ENCODE measurements at regions not wholly inside any gene's neighbourhood (a gene's known extent, or its start where the extent isn't known, plus 50 kb on each side); places are given as distances from the start of the nearest gene placed in this dataset.

GRCh38 chr3:72145506-72146380 is 360.8 kb upstream of the PROK2 start:
- DNase-seq: no peak

DNA sequence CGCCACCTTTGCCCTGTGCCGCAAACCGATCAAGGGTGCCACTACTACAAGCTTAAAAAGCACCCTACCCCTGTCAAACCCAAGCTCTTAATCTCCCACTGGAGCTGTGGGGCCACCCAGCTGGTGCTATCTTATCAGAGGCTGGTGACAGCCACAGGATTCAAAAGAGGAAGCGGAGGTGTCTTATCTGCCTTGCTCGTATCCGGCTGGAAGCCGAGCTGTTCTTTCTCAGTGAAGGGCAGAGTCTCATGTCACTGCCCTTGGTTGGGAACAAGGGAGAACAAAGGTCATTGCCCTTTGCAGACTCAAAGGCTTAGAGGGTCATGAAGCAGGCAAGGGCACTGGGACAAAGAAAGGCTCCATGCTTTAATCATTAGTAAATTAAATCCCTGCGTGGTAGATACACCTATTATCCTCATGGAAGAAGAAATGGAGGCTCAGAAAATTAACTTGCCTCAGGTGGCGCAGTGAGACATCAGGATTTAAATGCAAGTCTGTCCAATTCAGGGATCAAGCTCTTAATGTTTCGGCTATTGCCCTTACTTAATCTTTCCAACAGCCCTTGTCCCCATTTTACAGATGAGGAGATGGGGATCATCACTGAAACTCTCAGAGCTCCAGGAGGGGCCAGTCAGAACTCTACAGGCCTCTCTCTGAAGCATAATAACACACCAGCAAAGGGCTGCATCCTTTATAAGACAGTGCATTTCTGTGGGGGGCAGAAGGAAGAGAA is 360.0 kb upstream of the PROK2 start:
- no peak for DNase-seq

DNA sequence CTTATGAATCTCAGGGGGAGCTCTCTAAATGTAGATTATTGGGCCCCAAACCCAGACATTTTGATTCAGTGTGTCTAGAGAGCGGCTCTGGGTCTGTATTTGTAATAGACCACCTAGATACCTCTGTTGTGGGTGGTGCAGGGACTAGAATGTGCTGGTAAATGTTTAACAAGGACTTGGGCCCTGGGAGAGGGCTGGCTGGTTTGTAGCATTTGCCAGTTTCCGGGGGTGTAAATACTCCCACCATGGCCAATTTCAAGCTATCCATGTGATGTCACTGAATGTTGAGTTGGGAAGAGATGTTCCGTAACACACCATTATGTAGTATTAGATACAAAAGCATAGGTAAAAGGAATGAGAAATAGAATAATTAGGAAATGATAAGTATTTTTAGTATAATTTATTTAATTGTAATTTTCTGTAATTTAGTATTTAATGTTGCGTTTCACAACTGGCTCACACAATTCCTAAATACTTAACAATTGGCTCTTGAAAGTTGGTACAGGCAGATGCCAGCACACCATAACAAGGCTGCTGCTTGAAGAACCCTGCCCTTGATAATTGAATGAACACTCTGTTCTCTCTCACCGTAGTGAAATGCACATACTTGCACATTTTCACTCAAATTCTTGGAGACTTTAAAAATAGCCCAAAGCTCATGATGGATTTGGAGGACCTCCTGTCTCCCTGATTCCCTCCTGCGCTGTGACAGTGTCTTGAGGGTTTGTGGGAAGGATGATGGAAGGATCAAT is 359.2 kb upstream of the PROK2 start:
- DNase-seq: no peak

- DNase-seq: no peak
Observed at GRCh38 chr3:72143322-72143721, 358.4 kb upstream of the PROK2 start.

GRCh38 chr3:72142028-72142427 is 357.1 kb upstream of the PROK2 start:
- no peak for DNase-seq

GRCh38 chr3:72141264-72141663 is 356.3 kb upstream of the PROK2 start:
- no peak for DNase-seq

DNA sequence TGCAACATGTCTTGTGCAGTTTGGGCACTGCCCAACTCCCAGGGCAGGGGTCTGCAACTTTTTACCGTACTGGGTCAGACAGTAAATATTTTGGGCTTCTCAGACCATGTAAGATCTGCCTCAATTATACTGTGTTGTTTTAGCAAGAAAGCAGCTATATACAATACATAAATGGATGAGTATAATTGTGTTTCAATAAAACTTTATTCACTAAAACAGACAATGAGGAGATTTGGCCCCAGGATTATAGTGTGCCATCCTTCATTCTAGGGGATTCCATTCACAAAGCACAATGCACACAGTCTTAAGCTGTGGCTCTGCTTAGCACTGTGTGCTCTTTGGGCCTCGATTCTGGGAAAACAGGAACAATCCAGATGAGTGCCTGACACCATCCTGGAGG is 354.4 kb upstream of the PROK2 start:
- no peak for DNase-seq

- DNase-seq: no peak
Observed at GRCh38 chr3:72137865-72138861, 353.2 kb upstream of the PROK2 start.

DNA sequence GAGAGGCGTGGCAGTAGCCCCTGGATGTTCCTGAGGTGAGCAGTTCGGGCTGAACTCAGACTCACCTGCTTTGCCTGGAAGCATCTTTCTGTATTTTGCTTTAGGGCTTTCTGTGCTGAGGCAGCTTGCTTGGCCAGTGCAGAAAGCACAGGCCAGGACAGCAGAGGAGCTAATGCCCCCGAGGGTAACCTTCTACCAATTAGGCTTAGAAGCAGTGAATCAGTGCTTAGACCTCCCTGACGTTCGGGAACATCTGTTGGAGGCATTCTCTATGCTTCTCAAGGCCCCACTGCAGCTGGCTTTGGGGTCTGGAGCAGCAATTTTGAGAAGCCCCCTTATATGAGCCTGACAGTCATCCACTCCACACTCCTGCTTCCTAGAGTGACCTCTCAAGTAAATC is 350.7 kb upstream of the PROK2 start:
- no peak for DNase-seq

DNA sequence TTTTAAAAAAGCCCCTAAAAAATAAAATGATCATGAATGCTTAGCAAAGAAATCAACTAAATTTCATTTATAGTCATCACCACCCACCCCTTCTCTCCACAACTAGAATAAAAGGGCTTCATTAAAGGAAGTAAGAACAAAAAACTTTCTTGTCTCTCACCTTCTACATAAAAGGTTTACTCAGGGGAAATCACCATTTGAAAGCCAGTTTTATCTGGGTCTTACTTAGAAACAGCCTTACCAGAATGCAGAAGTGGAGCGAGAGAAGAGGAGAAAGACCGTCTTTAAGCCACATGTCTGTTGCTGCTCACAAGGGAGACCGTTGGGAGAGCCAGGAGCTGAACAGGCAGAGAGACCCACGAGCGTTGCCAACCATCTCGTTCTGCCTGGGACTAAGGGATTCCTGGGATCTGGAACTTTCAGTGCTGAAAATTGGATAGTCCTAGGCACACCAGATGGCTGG is 350.1 kb upstream of the PROK2 start:
- no peak for DNase-seq

- DNase-seq: no peak
Observed at GRCh38 chr3:72133329-72134011, 348.5 kb upstream of the PROK2 start.

DNA sequence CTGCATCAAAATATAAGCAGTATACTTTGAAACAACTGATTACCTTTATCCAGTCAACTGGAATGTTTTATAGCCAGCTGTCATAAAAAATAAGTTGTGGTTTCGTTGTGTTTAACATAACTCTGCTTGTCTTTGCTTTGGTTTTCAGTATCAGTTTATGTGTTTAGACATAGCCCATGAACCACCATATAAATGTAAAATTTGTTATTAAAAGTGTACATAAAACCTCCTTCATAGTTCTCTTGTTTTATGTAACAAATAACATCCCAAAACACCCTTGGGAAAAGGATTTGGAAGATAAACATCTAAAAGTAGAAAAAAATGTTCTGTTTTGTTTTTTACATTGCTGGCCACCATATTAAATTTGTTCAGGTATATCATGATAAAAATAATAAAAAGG is 347.0 kb upstream of the PROK2 start:
- no peak for DNase-seq

- DNase-seq: no peak
Observed at GRCh38 chr3:72130565-72130964, 345.6 kb upstream of the PROK2 start.

- DNase-seq: no peak
Observed at GRCh38 chr3:72129501-72130094, 344.6 kb upstream of the PROK2 start.

DNA sequence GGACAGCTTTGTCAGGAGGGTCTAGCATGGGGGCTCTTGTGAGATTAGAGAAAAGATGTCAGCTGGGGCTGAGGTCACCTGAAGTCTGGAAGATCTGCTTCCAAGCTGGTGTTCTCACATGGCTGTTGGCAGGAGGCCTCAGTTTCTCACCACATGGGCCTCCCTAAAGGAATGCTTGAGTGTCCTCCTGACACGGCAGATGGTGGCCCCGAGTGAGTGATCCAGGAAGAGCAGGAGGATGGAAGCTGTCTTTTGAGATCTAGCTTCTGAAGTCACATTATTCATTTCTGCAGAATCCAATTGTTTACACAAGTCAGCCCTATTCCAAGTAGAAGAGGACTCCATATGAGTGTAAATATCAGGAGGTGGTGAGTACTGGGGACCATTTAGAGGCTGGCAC is 344.0 kb upstream of the PROK2 start:
- no peak for DNase-seq

DNA sequence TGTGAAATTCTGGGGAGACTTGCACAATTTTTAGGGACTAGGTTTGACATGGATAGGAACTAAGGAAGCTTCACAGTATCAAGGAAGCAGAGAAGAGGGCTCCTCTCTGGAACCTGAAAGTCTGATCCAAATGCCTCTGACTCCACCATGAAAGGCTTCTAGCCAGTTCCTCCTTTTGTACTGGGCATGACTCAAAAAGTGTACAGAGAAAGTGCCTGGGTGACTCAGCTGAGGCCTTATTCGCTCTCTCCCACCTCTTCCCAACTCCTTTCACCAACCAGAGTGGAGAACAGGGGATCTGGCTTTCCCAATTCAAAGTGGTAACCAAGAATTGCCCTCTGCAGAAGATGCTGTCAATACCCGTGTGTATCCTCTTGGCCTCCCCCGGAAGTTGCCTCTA is 342.9 kb upstream of the PROK2 start:
- DNase-seq: no peak

GRCh38 chr3:72127224-72127612 is 342.3 kb upstream of the PROK2 start:
- DNase-seq: no peak

DNA sequence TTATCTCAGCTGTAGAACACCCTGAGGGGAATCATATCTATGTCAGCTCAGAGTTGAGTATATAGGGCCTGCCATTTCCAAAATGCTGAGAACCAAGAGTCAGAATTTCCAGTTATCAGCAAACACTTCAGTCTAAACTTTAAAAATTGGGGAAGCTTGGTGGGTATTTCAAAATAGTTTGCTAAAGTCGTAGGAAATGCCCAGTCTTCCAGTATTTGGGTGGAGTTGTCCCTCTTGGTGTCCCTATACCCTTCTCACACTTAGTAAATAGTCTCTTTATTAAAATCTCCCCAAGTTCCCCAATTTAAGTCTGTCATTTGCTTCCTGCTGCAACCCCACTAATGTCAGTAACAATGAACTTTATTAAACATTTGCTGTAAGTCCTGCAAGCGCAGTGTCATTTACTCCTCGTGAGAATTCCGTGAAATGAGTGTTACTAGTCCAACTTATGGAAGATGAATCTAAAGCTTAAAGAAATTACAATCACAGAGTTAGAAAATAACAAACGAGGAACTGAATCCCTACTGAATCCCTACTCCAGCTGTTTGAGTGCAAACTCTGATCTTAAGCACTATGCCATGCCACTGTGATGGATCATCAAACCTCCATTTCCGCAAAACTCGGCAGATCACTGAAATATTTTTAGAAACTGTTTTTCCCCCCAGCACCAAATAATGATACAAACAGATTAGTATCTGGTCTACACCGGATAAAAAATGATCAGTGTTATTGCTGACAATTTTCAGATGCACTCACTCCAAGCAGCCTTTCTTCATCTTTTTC is 341.7 kb upstream of the PROK2 start:
- DNase-seq: no peak

GRCh38 chr3:72123908-72124441 is 339.0 kb upstream of the PROK2 start:
- DNase-seq: no peak

Data from NCI-H1092 treated with DMSO at 0.1 percent for 48 hours (cell line).